Ascending aorta (tissue), 2 donors: ENCODE measurements at regions not wholly inside any gene's neighbourhood (a gene's known extent, or its start where the extent isn't known, plus 50 kb on each side); places are given as distances from the start of the nearest gene placed in this dataset.
"Not testable (repeated sequence)": the region's sequence is repeated elsewhere in the genome, so short reads cannot be mapped to it uniquely, and the experiment has no call there.

Source experiments
- DNase-seq, 2 donors: peaks; one replicate each; pipeline ENCODE4 v3.0.0-alpha.2; 2019; ENCODE audit warnings: low spot score in 2 of 2
- H3K27ac ChIP-seq, 2 donors: fragments of 200-600 bp; sonication (generic); one replicate each; pipeline ENCODE4 v1.5.1; 2016 to 2017; ENCODE audit warnings: mild to moderate bottlenecking in 1 of 2
- H3K27me3 ChIP-seq: fragments of 200-600 bp; sonication (generic); one replicate; pipeline ENCODE4 v1.5.1; 2017
- H3K36me3 ChIP-seq, 2 donors: fragments of 200-600 bp; sonication (generic); one replicate each; pipeline ENCODE4 v1.5.1; 2016
- H3K4me1 ChIP-seq, 2 donors: fragments of 200-600 bp; sonication (generic); one replicate each; pipeline ENCODE4 v1.5.1; 2016 to 2017; ENCODE audit warnings: mild to moderate bottlenecking in 1 of 2
- H3K4me3 ChIP-seq, 2 donors: fragments of 200-600 bp; sonication (generic); one replicate each; pipeline ENCODE4 v1.5.1; 2016 to 2017; ENCODE audit warnings: mild to moderate bottlenecking in 1 of 2
- H3K9me3 ChIP-seq, 2 donors: fragments of 200-600 bp; sonication (generic); one replicate each; pipeline ENCODE4 v1.5.1; 2016
- intact Hi-C: fragments of 100-400 bp; cut with DNase I; formaldehyde crosslinking; loops from one replicate; pipeline ENCODE4 v1.15.1; 2023
- TF ChIP-seq, protein P1 (sequence below), 3 experiments: fragments of 200-600 bp in 2 of 3; fragments of 450-650 bp in 1 of 3; sonication (generic) in 2 of 3; IDR thresholded peaks; one replicate each; pipeline ENCODE4 v1.5.1; 2016 to 2019; ENCODE audit warnings: antibody characterized with exemption in 3 of 3, mild to moderate bottlenecking in 1 of 3, moderate library complexity in 1 of 3

GRCh38 chr10:9102026-9102425 is 1047.5 kb downstream of the GATA3 start:
- Histone ChIP-seq H3K27me3 (no peaks in the 10 kb centered on the region), H3K9me3 (no peaks in the 10 kb centered on the region), H3K4me1 (no peaks in the 10 kb centered on the region), H3K27ac (no peak overlapping the region), H3K36me3 (no peaks in the 10 kb centered on the region), H3K4me3 (no peak overlapping the region)
- no peak for DNase-seq
- TF ChIP-seq, protein P1, sequence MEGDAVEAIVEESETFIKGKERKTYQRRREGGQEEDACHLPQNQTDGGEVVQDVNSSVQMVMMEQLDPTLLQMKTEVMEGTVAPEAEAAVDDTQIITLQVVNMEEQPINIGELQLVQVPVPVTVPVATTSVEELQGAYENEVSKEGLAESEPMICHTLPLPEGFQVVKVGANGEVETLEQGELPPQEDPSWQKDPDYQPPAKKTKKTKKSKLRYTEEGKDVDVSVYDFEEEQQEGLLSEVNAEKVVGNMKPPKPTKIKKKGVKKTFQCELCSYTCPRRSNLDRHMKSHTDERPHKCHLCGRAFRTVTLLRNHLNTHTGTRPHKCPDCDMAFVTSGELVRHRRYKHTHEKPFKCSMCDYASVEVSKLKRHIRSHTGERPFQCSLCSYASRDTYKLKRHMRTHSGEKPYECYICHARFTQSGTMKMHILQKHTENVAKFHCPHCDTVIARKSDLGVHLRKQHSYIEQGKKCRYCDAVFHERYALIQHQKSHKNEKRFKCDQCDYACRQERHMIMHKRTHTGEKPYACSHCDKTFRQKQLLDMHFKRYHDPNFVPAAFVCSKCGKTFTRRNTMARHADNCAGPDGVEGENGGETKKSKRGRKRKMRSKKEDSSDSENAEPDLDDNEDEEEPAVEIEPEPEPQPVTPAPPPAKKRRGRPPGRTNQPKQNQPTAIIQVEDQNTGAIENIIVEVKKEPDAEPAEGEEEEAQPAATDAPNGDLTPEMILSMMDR (IDR thresholded peaks at IDR 0.05) = no peak
- intact Hi-C loops = no loop called here

DNA sequence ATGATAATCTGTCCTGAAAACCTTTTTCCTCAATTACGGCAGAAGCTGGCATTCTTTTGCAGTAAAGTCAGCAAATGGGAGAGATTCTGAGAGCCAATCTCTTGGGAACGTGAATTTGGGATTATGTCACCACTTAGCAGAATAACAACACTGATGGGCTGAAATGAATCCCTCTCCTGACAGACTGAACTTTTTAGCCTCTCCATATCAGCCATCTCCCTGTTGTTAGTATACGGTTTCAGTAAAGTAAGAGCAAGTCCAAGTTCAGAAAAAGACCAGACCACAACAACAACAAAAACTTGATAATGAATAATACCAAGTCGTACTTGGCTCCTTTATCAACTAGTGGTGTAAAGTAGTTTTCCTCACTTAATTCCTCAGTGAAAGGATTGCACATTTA is 1048.8 kb downstream of the GATA3 start:
- Histone ChIP-seq H3K27ac (no peak overlapping the region), H3K36me3 (no peaks in the 10 kb centered on the region), H3K4me1 (no peaks in the 10 kb centered on the region), H3K4me3 (no peak overlapping the region), H3K9me3 (no peaks in the 10 kb centered on the region), H3K27me3 (no peaks in the 10 kb centered on the region)
- intact Hi-C loops = no loop called here
- no peak for DNase-seq
- TF ChIP-seq, protein P1 (IDR thresholded peaks at IDR 0.05) = no peak

- Histone ChIP-seq H3K4me1 (no peaks in the 10 kb centered on the region), H3K27me3 (no peaks in the 10 kb centered on the region), H3K4me3 (no peak overlapping the region), H3K27ac (no peak overlapping the region), H3K36me3 (no peaks in the 10 kb centered on the region), H3K9me3 (no peaks in the 10 kb centered on the region)
- DNase-seq = no peak
- intact Hi-C loops = no loop called here
- TF ChIP-seq, protein P1 (IDR thresholded peaks at IDR 0.05) = no peak
Observed at GRCh38 chr10:9111976-9112375, 1057.5 kb downstream of the GATA3 start.

DNA sequence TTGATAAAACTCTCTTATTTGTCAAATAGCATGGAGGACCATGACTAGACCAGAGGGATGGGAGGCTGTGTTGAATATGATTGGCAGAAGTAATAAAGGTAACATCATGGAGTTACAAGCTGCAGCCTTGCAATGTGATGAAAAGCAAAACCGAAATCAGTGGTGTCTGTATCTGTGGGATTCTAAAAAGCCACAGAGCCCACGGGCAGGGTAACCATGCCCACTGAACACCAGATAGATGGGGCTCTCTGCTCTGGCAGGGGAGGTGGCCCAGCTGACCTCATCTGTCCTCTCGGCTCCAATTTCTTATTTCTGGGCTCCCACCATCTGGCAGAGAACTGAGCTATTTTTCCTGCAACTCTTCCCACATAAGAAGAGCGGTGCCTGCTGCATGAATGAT is 1072.2 kb downstream of the GATA3 start:
- Histone ChIP-seq H3K9me3 (no peaks in the 10 kb centered on the region), H3K27ac (no peak overlapping the region), H3K4me3 (no peak overlapping the region), H3K27me3 (no peaks in the 10 kb centered on the region), H3K36me3 (no peaks in the 10 kb centered on the region), H3K4me1 (no peaks in the 10 kb centered on the region)
- intact Hi-C loops = no loop called here
- DNase-seq = no peak
- TF ChIP-seq, protein P1 (IDR thresholded peaks at IDR 0.05) = no peak

DNA sequence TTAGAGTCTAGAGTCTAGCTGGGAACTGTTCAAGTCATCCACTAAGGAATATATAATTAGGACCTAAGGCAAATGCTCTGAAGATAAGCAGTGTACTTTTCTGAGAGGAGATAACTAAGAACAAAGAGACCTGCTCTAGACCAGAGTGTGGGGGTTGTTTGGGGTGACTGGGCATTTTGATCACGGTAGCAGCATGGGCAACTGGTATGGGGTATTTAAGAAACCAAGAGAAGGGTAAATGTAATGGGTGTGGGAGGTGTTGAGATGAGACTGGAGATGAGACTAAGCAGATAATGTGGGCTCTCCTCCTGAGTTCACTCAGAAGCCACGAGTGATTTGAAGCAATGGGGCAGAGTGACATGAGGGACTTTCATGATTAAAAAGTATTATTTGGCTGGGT is 1082.9 kb downstream of the GATA3 start:
- intact Hi-C loops = no loop called here
- Histone ChIP-seq H3K4me1 (no peaks in the 10 kb centered on the region), H3K36me3 (no peaks in the 10 kb centered on the region), H3K4me3 (no peak overlapping the region), H3K27ac (no peak overlapping the region), H3K9me3 (no peaks in the 10 kb centered on the region), H3K27me3 (no peaks in the 10 kb centered on the region)
- no peak for DNase-seq
- TF ChIP-seq, protein P1 (IDR thresholded peaks at IDR 0.05) = no peak

- H3K9me3 ChIP-seq, intact Hi-C loops, DNase-seq: not testable (repeated sequence)
Observed at GRCh38 chr10:9138829-9139228, 1084.3 kb downstream of the GATA3 start.

More at GRCh38 chr10:9138829-9139228, 1084.3 kb downstream of the GATA3 start:
- H3K4me3 ChIP-seq, H3K27ac ChIP-seq, H3K36me3 ChIP-seq, H3K27me3 ChIP-seq, H3K4me1 ChIP-seq: not testable (repeated sequence)
